ACC112 (cell line): ENCODE measurements at regions not wholly inside any gene's neighbourhood (a gene's known extent, or its start where the extent isn't known, plus 50 kb on each side); places are given as distances from the start of the nearest gene placed in this dataset.

Source experiments
- H2AFZ ChIP-seq: fragments of 200-600 bp; sonication (generic); one replicate; pipeline ENCODE4 v1.6.0; 2017; ENCODE audit warnings: antibody characterized with exemption, low read length; ENCODE audit not compliant: unreplicated experiment
- H3K27ac ChIP-seq: fragments of 200-600 bp; sonication (generic); 2 replicates; pipeline ENCODE4 v1.5.1; 2014; ENCODE audit warnings: low read depth, mild to moderate bottlenecking, antibody characterized with exemption, low read length, moderate library complexity
- H3K27me3 ChIP-seq: fragments of 200-600 bp; sonication (generic); 2 replicates; pipeline ENCODE4 v1.6.1; 2014; ENCODE audit warnings: mild to moderate bottlenecking, antibody characterized with exemption, low read length, moderate library complexity, mixed read lengths; ENCODE audit not compliant: insufficient read depth
- H3K36me3 ChIP-seq: fragments of 200-600 bp; sonication (generic); 2 replicates; pipeline ENCODE4 v1.6.1; 2016; ENCODE audit warnings: mild to moderate bottlenecking, antibody characterized with exemption, low read length, moderate library complexity, mixed read lengths; ENCODE audit not compliant: insufficient read depth
- H3K4me1 ChIP-seq: fragments of 200-600 bp; sonication (generic); one replicate; pipeline ENCODE4 v1.6.1; 2016; ENCODE audit warnings: low read length, mixed read lengths; ENCODE audit not compliant: insufficient read depth, unreplicated experiment, control insufficient read depth
- H3K4me3 ChIP-seq: fragments of 200-600 bp; sonication (generic); 2 replicates; pipeline ENCODE4 v1.5.1; 2014; ENCODE audit warnings: mild to moderate bottlenecking, low read depth, low read length
- H3K79me2 ChIP-seq: fragments of 200-600 bp; sonication (generic); one replicate; pipeline ENCODE4 v1.6.0; 2016; ENCODE audit warnings: low read length; ENCODE audit not compliant: control insufficient read depth, unreplicated experiment, insufficient read depth

GRCh38 chr12:28857369-28857768 is 291.7 kb upstream of the FAR2 start:
- H3K27me3 ChIP-seq, result no peaks in the 10 kb centered on the region
- H2AFZ ChIP-seq, result no peak overlapping the region
- no peaks in the 10 kb centered on the region for H3K79me2 ChIP-seq
- H3K36me3 ChIP-seq, result no peaks in the 10 kb centered on the region
- H3K27ac ChIP-seq, result no peak overlapping the region
- no peaks in the 10 kb centered on the region for H3K4me1 ChIP-seq
- no peak overlapping the region for H3K4me3 ChIP-seq

- Histone ChIP-seq H3K27me3 (no peaks in the 10 kb centered on the region), H3K4me3 (no peak overlapping the region), H3K79me2 (no peaks in the 10 kb centered on the region), H2AFZ (no peak overlapping the region), H3K4me1 (no peaks in the 10 kb centered on the region), H3K27ac (no peak overlapping the region), H3K36me3 (no peaks in the 10 kb centered on the region)
Observed at GRCh38 chr12:28859551-28859950, 289.5 kb upstream of the FAR2 start.

- H3K4me1 ChIP-seq, result no peaks in the 10 kb centered on the region
- no peaks in the 10 kb centered on the region for H3K79me2 ChIP-seq
- H3K27me3 ChIP-seq, result no peaks in the 10 kb centered on the region
- H3K4me3 ChIP-seq, result no peak overlapping the region
- no peaks in the 10 kb centered on the region for H3K36me3 ChIP-seq
- no peak overlapping the region for H3K27ac ChIP-seq
- no peak overlapping the region for H2AFZ ChIP-seq
Observed at GRCh38 chr12:28865776-28866175, 283.3 kb upstream of the FAR2 start.

GRCh38 chr12:28866296-28866695 is 282.8 kb upstream of the FAR2 start:
- Histone ChIP-seq H3K36me3 (no peaks in the 10 kb centered on the region), H3K27ac (no peak overlapping the region), H3K4me1 (peaks cover 5% of the 10 kb centered on the region), H3K79me2 (no peaks in the 10 kb centered on the region), H3K4me3 (no peak overlapping the region), H3K27me3 (no peaks in the 10 kb centered on the region), H2AFZ (no peak overlapping the region)

- H3K27me3 ChIP-seq, result no peaks in the 10 kb centered on the region
- H2AFZ ChIP-seq, result no peak overlapping the region
- peaks cover 7% of the 10 kb centered on the region for H3K4me1 ChIP-seq
Observed at GRCh38 chr12:28866715-28867503, 282.2 kb upstream of the FAR2 start.

GRCh38 chr12:28868414-28868813 is 280.7 kb upstream of the FAR2 start:
- Histone ChIP-seq H3K79me2 (no peaks in the 10 kb centered on the region), H3K4me3 (no peak overlapping the region), H3K36me3 (no peaks in the 10 kb centered on the region), H3K27ac (no peak overlapping the region), H3K27me3 (no peaks in the 10 kb centered on the region), H2AFZ (no peak overlapping the region), H3K4me1 (peaks cover 7% of the 10 kb centered on the region)

More at GRCh38 chr12:28866715-28867503, 282.2 kb upstream of the FAR2 start:
- Histone ChIP-seq H3K27ac (no peak overlapping the region), H3K79me2 (no peaks in the 10 kb centered on the region), H3K36me3 (no peaks in the 10 kb centered on the region), H3K4me3 (no peak overlapping the region)

GRCh38 chr12:28869197-28869596 is 279.9 kb upstream of the FAR2 start:
- Histone ChIP-seq H2AFZ (no peak overlapping the region), H3K27ac (no peak overlapping the region), H3K79me2 (no peaks in the 10 kb centered on the region)

GRCh38 chr12:28870839-28871440 is 278.1 kb upstream of the FAR2 start:
- no peaks in the 10 kb centered on the region for H3K27me3 ChIP-seq
- H3K27ac ChIP-seq, result no peak overlapping the region
- no peak overlapping the region for H3K4me3 ChIP-seq

More at GRCh38 chr12:28869197-28869596, 279.9 kb upstream of the FAR2 start:
- Histone ChIP-seq H3K4me3 (no peak overlapping the region), H3K27me3 (no peaks in the 10 kb centered on the region), H3K4me1 (peaks cover 7% of the 10 kb centered on the region), H3K36me3 (no peaks in the 10 kb centered on the region)

GRCh38 chr12:28872654-28873268 is 276.3 kb upstream of the FAR2 start:
- Histone ChIP-seq H3K4me1 (peaks cover 7% of the 10 kb centered on the region), H3K79me2 (no peaks in the 10 kb centered on the region), H3K27ac (no peak overlapping the region), H3K27me3 (no peaks in the 10 kb centered on the region), H3K36me3 (no peaks in the 10 kb centered on the region), H3K4me3 (no peak overlapping the region), H2AFZ (no peak overlapping the region)

More at GRCh38 chr12:28870839-28871440, 278.1 kb upstream of the FAR2 start:
- H3K36me3 ChIP-seq, result no peaks in the 10 kb centered on the region
- no peak overlapping the region for H2AFZ ChIP-seq
- H3K79me2 ChIP-seq, result no peaks in the 10 kb centered on the region
- H3K4me1 ChIP-seq, result peaks cover 7% of the 10 kb centered on the region

- Histone ChIP-seq H3K27me3 (no peaks in the 10 kb centered on the region), H3K79me2 (no peaks in the 10 kb centered on the region), H3K27ac (no peak overlapping the region), H2AFZ (no peak overlapping the region), H3K4me1 (peaks cover 7% of the 10 kb centered on the region), H3K36me3 (no peaks in the 10 kb centered on the region), H3K4me3 (no peak overlapping the region)
Observed at GRCh38 chr12:28874758-28875157, 274.3 kb upstream of the FAR2 start.
